Hypothalamus (tissue), 51 donors: ENCODE measurements at regions not wholly inside any gene's neighbourhood (a gene's known extent, or its start where the extent isn't known, plus 50 kb on each side); places are given as distances from the start of the nearest gene placed in this dataset.

Source experiments
- DNase-seq, 51 donors: peaks; one replicate each; lab custom pipeline; 2025; lab: John Stamatoyannopoulos, UW

- DNase-seq: no peak
These were observed 498.7 kb downstream of the NXPH1 start for GRCh38 chr7:8931906-8932646.

DNA sequence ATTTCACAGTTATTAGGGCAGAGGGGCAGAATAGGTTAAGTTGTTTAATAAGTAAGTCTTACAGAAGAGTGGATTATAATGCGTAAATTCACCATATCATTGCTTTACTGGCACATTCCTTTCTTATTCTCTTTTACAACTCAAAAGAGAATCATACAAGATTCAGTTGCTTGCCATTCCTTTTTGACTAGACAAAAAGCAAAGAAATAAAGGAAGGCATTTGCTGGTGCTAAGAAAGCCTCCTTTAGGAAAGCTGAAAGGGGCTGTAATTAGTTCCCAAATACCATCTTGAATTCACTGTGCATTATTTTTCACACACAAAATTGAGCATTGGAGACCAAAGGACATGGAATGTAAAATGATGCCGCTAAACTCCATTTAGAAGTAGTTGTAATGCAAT lies 499.3 kb downstream of the NXPH1 start:
- DNase-seq: no peak

- DNase-seq: no peak
These were observed 503.8 kb downstream of the NXPH1 start for GRCh38 chr7:8937204-8937603.

DNA sequence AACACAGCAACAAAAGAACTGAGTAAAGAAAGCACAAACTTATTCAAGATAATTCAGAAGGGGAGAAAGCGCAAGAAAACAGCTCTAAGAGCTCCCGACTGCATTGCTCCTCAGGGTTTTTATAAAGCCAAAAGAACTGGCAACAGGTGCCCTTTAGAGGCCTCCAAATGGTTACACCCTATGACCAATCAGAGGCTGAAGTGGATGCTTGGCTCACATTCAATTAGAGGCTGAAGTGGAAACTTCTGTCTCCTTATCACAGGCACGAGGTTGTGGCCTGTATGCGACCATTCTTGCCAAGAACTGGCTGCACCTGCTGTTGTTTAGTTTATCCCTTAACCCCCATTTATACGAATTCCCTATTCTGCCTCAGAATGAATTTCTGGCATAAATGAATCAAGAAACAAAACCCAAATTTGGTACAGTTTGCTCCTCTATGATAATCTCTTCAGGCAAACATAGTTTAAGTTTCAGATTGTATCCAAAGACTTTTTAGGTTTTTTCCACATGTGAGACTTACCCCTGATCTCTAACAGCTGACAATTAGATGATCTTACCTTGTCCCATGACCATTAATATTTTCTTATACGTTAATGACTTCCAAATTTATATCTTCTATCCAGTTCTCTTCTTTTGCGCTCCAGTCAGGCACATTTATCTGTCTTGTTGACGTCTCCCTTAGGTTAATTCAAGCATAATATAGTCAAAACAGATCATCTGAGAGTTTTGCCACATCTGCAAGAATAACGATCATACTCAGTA lies 504.8 kb downstream of the NXPH1 start:
- no peak for DNase-seq

DNA sequence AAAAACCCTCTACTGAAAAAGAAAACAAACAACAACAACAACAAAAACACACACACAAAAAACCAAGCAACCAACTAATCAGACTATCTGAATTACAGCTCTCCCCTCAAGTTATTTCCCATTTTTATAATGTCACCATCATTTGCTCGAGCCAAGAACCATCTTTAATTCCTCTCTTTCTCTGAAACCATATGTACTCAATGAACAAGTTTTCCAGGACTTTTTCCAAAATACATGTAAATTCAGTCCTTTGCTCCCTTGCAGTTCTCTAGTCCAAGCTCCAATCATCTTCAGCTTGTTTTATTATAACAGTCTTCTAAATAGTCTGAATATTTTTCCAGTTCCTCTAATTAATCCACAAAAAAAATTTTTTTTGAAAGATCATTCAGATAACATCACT lies 506.0 kb downstream of the NXPH1 start:
- DNase-seq: no peak

DNA sequence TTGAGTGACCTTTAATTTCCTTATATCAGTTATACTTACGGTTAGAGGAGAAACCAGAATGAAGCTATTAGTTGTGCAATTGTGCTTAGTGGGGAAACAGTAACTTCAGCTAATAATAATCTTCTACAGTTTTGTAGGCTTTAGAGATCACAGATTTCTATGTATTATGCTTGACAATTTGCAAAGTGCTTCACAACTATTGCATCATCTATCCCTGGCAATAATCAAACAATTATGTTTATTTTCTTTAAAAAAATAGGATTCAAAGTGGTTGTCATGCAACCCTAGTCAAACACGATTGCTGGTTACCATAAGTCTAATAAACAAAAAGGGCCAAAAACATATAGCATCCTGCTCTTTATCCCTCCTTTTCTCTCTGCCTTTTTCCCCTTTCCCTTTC lies 530.3 kb downstream of the NXPH1 start:
- DNase-seq: no peak

DNA sequence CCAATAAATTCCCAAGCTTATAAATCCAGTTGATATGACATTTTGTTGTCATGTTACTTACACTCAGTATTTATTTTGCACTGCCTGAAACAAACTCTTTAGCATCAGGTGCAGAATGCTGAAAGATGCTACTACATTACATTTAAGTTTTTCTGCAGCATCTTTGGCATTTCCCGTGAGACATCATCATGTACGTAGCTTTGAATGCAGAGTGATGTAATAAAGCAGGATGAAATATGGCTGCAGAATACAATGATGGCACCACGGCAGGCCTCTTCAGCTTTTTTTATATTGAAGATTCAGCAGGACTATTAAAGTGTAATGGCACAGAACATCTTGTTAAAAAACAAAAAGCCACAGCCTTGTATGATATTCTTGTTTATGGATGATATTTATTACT lies 531.8 kb downstream of the NXPH1 start:
- DNase-seq: no peak

DNA sequence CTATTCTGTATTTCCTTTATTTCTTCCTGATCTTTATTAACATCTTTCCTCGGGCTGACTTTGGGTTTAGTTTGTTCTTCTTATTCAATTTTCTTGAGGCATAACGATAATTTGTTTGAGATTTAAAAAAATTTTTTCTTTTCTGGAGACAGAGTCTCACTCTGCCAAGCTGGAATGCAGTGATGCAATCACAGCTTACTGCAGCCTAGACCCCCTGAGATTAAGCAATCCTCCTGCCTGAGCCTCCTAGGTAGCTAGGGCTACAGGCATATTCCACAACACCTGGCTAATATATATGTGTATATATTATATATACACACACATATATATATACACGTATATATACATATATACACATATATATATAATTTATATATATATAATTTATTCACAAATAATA lies 540.2 kb downstream of the NXPH1 start:
- no peak for DNase-seq

DNA sequence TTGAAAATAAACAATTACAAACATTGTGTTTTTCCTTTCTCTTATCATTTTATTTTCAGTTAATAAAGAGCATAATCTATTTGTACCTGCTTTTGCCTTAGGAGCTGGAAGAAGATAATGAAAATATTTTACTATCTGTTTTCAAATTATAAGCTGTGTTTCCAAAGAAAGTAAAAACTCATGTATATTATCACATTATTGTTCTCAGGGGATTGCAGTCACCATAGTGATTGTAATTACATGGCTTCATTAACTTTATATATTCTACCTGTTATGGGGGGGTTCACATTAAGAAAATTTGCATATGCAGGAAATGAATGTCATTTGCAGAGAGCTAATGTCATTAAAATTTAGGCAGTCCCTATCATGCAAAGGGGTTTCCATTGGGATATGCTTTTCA lies 542.3 kb downstream of the NXPH1 start:
- no peak for DNase-seq

- no peak for DNase-seq
These were observed 549.1 kb downstream of the NXPH1 start for GRCh38 chr7:8982338-8982992.

GRCh38 chr7:8985255-8985654 lies 551.8 kb downstream of the NXPH1 start:
- no peak for DNase-seq

GRCh38 chr7:8988267-8988666 lies 554.9 kb downstream of the NXPH1 start:
- no peak for DNase-seq

DNA sequence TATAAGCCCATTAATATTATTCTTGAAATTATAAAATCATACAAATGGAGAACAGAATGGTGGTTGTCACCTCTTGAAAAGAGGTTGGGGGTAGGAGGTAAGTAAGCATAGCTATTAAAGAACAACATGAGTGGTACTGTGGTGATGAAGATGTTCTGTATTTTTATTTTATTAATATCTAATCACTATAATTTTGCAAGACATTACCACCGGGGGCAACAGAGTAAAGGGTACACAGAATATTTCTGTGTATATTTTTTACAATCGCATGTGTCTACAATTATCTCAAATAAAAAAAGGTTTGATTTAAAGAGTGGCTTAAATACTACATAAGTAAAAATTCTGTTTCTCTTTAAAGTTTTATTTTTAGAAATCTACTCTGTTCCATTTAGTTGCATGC lies 557.8 kb downstream of the NXPH1 start:
- DNase-seq: no peak

- DNase-seq: no peak
These were observed 565.4 kb downstream of the NXPH1 start for GRCh38 chr7:8998762-8999161.

DNA sequence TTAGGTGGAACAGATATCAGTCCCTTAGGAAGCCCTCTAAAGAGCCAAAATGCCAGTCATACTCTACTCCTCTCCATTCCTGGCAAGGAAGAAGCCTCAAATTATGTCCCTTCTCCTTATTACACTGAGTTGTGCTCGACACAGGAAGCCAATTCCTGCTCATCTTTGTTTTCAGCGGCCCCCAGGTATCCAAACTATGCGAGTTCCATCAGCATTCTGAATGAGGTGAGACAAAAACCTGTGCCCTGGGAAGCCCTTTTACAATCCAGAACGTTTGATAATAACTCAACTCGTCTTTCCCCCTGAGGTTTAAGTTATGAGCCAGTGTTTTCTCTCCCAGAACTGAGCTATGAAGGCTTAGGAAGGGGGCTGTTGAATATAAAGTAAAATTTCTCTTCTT lies 580.5 kb downstream of the NXPH1 start:
- DNase-seq: no peak

GRCh38 chr7:9017286-9017685 lies 583.9 kb downstream of the NXPH1 start:
- no peak for DNase-seq

- no peak for DNase-seq
These were observed 589.0 kb downstream of the NXPH1 start for GRCh38 chr7:9022456-9022855.

GRCh38 chr7:9023675-9024294 lies 590.4 kb downstream of the NXPH1 start:
- no peak for DNase-seq

DNA sequence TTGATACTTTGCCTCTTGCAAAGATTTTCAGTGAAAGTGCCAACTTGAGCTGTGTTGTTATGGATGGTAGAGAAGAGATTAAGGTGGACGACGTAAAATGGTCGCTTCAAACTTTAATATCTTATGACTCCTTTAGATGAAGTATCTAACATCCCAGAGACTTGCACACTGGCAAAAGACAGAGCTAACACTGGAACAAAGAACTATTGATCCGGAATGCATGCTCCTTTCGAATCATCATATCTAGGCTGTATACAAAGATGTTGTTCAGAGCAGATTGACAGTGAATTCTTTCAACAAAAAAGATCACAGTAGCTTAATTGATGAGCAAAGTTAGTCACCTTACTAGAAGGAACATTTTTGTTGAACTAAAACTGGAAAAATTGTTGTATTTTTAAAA lies 592.7 kb downstream of the NXPH1 start:
- DNase-seq: peak in 4 of 51 donors; percentile 0 to 14 (median 6)

DNA sequence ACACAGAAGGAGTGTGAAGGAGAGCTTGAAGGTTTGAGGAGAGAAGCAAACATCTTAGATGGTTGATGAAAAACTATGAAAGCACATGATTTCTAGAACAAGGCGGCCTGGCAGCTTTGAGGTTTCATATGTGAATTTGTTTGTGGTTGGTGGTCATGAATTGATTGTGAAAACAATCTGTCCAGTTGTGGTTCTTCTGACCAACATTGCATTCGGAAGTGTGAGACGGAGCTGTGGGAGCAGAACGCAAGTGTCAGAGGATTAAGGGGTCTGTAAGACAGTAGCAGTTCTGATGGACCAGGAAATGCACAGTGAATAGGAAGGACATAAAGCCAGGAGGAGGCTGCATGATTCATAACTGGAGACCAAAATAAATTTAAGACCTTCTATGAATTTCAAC lies 594.6 kb downstream of the NXPH1 start:
- no peak for DNase-seq
